DMS153 (cell line): ENCODE measurements at regions not wholly inside any gene's neighbourhood (a gene's known extent, or its start where the extent isn't known, plus 50 kb on each side); places are given as distances from the start of the nearest gene placed in this dataset.

Experiments
- DNase-seq: peaks from one replicate; lab custom pipeline; 2025; lab: John Stamatoyannopoulos, UW

DNA sequence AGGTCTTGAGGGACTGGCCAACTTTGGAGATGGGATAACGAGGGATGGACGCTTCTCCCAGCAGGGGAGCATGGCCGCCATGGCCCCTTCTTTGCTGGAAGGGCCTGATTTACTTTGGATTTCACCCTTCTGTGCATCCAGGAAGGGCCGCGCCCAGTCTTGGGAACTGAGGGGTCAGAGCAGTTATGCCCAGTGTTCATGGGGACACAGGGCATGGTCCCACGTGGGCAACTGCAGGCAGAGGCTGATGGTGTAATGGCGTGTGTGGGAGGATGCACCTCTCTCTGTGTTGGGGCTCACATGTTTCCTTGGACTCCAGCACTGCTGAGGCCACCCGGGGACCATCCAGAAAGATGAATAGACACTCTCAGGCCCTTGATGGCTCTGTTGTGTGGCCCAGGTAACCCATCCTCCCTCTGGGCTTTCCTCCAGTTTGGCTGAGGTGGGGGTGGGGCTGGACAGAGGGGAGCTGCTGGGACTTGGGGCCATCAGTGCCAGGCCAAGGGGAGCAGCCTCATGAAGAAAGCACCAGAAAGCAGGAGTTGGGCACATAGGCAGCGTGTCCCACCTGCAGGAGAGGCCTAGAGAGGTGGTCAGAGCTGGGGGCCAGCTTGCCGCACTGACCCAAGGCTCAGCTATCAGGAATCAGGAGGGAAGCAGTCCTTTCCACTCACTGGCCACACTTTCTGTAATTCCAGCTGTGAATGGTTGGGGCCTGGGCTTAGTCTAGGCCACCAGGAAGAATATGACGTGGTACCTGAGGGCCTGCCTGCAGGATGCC is 1033.9 kb downstream of the TBC1D22A start:
- DNase-seq = no peak

DNA sequence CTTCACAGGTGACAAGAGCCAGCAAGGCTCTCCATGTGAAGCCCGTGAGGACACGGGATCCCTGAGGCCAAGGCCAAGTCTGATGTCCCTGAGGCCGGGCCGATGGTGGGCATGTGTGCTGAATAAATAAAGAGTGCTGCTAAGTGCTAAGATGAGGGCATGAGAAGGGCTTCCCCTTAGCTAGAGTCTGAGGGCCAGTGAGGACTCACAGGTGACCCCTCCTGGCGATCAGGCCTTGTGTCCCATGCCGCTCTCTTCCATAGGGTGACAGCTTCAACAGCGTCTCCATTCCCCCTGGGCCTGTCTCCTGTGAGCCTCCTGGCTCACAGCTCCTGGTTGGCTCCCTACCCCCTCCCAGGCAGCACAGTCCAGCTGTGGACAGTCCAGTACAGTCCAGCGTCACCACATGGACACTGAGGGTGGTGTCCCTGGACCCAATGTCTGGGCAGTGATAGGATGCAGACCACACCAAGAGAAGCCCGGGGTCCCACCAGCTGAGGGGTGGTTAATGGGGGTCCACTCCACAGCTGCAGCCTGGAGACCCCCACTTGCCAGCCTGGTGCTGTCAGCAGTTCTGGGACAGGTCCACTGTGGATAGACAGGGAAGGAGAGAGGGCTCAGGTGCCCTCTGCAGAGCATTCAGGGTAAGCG is 1033.2 kb downstream of the TBC1D22A start:
- no peak for DNase-seq

DNA sequence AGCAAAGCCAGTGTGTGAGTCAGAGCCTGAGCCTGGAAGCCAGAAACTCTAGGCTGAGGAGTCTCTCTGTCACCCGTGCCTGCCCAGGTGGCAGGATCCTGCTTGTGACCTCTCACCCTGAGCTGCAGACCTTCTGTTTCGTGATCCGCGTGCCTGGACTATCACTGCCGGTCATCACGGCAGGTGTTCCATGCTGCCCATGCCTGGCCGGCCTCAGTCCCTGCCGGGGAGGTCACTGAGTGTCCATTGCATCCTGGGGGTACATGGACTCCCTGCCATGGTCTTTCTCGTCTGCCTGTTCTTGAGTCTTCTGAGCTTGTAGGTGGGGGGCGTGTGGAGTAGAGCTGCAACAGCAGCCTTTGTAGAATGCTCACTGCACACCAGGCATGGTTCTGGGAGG is 1032.4 kb downstream of the TBC1D22A start:
- DNase-seq = no peak

DNA sequence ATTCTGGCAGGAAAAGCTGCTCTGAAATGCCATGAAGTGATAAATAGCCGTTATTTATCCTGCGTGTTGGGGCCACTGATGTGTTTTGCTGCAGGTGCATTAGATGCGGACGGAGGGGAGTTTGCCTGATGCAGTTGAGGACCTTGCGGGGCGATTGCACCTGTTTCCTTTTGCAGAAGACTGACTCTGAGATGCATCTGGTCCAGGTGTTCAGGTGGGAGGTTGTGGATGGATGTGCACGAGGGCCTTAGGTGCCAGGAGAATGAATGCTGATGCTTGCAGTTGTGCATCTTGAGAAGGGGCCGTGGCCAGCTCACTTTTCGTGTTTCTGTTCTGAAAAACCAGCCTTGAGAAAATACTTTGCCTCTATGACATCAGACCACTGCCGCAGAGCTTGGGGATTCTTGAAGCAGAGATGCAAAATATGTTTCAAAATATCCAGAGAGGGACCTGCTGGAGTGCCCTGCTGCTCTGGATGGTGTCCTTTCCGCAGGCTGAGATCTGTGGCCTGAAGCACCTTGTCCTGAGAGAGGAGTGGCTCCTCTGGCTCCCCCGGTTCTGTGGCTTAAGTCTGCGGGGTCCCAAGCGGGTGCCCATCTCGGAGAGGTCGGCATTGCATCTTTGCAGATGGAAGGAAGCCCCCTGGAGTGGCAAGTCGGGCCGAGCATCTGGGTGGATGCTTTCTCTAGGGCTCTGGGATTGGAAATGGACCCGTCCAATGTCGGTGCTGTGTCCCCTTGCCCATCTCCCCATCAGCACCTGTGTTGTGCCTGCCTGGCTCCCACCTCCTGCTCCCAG is 1031.1 kb downstream of the TBC1D22A start:
- DNase-seq = no peak

DNA sequence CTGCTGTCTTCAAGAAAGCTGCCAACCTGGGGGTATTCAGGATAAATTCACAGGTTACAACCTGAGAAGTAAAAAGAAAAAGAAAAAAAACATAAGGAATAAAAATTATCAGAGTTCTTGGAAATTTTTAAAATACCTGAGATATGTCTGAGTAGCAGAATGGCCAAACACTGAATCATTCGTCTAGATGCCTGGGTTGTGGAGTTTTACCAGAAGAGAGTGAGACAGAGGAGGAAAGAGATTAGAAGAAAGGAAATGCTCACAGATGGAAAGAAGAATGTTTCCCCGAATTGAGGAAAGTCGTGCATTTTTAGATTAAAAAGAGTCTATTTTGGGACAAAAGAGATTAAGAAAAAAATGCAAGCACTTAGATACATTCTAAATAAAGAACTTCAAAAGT is 1026.7 kb downstream of the TBC1D22A start:
- DNase-seq = no peak

DNA sequence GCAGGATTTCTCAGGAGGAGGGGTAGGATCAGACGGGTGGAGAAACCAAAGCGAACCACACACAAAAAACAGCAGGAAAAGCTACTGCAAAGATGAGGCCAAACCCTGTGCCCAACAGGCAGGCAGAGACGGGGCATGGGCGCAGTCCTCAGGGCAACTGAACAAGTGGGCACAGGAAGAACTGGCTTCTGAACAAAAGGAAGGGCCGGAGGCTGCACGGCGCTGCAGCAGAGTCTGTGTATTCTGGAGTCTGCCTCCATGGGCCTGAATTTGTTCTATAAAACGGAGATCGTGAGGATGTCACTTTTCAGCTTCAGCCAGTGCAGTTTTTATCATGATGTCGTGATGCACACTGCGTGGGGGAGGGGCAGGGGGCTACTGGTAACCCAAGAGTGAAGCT is 1026.0 kb downstream of the TBC1D22A start:
- DNase-seq = no peak

DNA sequence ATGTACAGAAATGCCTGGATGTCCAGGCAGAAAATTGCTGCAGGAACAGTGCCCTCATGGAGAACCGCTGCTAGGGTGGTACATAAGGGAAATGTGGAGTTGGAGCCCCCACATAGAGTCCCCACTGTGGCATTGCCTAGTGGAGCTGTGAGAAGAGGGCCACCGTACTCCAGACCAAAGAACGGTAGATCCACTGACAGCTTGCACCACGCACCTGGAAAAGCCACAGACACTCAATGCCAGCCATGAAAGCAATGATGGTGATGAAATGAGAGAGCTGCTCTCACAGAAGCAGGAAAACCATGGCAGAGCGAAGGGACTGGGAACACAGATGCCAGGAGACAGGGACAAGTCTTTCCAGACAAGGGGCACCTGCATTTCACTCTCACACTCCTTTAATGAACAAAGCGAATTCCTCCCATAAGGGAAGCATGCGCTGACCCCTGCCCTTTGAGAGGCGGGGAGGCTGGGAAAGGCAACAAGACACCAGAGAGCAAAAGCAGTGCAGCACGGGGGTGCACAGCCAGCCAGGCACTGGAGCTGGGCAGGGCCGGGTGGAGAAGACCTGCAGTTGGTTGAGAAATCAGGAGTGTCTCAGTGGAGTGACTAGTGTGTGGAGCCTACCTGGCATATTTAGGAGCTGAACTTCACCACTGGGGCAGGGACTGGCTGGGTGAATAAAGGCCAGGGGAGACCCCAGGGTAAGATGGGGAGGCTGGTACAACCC is 1025.2 kb downstream of the TBC1D22A start:
- no peak for DNase-seq

DNA sequence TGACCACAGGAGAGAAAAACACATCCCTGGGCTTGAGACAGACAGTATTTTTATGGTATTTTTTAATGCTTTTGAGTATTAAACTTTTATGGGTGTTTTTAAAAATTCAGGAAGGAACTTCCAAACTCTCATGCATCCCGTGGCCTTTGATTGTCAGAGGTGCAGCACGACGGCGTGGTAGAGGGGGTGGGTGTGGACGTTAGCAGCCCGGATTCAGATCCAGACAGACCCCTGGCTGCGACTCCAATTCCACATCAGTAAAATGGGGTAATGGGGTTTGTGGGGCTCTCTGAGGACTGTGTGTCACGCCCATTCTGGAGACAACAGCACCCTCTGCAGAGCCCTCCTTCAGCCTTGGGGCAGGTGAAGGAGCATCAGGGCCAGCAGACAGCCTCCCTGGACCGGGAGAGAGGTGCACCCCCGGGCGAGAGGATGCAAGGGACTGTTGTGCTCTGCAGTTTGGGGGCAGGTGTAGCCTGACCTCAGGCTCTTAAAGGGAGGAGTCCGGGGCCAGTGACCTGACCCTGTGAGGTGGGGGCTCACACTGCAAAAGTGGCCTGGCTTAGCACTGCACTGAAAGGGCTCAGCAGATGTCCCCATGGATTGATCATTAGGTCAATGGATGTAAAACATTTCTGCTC is 1024.3 kb downstream of the TBC1D22A start:
- DNase-seq = no peak

DNA sequence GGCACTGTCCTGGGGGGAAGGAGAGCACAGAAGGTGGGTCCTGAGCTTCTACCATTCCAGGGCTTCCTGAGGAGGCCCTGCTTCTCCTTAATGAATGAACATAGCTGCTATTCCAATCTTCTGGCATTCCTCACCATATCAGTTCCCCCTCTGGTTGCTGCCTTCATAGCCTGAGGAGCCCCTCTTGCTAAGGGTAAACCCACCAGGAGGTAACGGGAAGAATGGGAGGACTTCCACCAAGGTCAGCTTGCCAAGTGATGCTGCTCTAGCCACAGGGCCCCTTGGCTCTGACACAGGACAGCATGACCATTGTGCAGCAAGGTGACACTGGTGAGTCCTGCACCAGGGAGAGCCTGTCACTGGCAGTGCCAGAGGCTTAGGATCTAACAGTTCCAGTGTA is 1022.5 kb downstream of the TBC1D22A start:
- DNase-seq = no peak

DNA sequence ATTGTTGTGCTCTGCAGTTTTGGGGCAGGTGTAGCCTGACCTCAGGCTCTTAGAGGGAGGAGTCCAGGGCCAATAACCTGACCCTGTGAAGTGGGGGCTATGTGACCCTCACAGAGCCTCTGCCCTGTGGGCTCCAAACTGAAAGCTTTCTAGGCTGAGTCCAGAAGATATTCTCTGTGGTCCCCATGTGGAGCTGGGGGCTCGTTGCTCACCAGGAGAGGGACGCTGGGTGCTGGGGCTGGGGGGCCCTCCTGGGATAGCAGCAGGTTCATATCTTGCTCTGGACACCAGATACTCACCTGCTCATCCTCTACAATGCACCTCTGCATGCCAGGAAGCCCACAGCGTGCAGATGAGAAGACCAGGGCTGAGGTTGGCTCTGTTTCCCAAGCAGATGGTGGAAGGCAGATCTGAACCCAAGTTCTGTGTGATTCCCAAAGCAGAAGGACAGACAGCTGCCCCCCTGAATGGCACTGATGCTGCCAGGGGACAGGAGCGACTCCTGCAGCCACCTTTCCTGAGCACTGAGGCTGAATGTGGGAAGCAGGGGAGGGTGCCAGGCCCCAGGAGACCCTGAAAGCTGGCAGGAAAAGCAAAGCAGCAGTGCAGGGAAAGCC is 1022.0 kb downstream of the TBC1D22A start:
- DNase-seq = no peak

DNA sequence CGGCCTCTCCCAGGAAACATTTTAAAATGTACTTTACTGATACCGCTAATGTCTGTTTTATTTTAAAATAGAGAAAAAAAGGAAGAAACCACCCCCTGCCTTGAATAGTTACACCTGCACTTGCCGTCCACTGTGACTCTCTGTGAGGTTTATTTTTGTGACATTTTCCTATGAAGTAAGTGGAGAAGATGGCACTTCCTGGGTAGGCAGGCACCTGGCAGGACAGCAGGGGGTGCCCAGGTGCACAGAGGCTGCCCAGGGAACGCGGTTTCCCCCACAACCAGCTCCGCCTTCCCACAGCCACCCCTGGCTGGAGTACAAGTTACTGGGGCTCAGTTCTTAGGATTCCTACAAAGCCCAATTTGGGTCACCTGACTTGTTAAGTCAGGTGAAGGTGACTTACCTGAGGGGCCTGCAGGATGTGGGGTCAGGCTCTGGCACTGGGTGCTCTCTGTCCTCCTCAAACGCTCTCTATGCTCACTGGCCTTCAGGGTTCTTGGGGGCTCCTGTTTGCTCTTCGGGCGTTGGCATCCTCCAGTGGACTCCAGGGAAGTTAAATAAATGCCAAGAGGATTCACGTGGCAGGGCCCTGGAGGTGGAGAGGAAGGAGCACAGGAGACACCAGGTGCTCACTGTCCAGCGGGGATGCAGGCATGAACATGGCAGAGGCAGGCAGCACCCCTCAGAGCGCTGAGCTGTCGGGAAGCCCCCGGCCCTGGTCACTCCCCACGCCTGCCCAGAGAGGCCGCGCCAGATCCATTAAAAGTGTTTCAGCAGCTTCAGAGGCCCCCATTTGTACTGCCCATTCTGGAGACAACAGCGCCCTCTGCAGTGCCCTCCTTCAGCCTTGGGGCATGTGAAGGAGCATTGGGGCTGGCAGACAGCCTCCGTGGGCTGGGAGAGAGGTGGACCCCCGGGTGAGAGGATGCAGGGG is 1021.2 kb downstream of the TBC1D22A start:
- no peak for DNase-seq

DNA sequence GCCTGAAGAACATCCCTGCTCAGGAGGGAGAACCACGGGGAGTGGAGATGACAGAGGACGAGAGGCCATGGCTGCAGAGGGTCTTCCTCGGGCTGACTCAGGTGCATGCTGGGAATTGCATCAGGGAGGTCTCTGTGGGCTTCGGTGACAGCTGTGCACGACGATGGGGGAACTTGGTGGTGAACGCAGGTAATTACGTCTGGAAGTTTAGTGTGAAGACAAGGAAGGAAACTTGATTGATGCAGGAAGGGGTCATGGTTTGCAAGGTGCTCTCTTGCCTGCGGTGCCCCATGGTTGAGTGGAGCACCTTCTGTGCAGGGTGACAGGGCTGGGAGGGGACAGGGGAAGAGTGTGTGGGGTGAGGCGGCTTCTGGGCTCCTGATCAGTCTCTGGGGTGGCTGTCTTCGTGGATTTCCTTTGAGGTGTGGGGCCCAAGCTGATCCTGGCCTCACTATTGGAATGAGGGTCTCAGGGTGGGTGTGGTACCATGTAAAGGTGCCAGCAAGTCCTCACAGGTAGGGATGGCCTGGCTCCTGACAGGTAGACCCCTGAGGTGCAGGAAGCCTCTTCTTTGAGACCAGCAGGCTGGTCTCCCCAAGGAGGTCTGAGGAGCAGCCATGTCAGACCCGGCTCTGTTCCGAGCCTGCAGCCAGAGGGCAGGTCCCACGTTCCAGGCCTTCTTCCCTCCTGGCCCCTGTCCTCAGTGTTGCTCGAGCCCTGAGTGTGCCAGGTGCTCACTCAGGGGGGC is 1020.1 kb downstream of the TBC1D22A start:
- DNase-seq = no peak

DNA sequence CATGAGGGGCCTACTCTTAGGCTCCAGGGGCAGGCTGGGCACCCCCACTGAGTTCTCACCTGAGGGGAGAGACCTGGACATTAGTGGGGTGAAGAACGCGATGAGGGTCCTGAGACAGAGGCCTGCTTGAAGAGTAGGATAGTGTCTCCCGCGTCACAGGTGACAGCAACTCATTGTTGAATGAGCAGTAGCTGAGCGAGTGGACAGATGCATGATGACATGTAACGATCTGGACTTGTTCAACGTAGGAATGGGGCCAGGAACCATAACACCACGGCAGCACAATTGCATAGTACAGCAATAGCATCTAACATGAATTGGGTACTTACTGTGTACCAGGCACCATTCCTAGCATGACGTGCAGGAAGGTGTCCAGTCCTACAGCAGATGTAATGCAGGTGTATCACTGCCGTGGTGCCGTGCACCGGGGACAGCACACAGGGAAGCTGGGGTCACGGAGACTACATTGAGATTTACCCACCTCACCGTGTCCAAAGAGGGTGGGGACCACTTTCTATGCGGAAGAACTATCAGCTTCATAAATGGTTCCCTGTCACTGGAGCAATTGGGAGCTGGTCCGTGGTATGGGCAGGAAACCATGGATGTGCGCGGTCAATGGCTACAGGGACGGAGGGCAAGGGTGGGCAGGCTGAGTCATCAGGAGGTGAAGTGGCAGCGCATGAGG is 1019.1 kb downstream of the TBC1D22A start:
- DNase-seq = no peak

DNA sequence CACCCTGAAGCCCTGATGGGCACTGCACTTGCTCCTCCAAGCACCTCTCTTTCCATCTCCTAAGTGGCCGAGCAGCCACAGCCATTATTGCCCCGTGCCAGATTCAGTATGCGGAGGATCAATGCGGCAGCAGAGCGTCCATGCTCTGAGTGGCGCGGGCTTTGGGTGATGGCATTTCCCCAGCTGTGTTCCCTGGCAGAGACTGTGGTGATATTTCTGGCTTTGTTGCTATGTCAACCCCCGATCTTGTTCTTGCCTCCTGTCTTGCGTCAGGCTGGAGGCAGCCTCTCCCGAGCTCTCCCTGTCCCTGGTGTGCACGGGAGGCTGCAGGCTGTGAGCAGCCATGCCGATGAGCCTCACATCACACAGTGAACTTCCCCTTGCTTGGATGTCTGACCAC is 1018.6 kb downstream of the TBC1D22A start:
- DNase-seq = no peak

DNA sequence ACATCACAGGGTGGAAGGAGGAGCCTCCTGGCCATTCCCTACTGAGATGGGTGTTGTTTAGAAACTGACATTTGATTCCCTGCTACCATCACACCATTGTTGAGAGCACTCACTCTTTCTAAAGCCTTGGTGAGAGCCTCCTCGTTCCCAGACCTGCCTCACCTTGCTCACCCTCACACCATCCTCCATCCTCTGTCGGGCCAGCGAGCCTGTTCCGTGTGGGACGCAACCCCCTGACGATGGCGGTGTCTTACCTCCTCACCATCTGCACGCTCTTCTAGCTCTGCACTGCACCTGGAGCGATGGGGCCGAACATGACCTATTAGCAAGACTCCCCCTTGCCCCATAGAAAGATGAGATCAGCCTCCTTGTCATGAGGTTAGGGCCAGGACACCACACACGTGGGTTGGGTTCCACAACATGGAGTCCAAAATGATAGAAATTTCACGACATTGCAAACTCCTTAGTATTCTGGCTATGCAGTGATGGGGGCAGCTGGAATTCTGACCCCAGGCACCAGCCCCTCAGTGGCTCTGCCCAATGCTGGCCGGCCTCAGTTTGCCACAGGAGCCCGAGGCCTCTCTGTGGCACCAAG is 1017.9 kb downstream of the TBC1D22A start:
- DNase-seq = no peak

DNA sequence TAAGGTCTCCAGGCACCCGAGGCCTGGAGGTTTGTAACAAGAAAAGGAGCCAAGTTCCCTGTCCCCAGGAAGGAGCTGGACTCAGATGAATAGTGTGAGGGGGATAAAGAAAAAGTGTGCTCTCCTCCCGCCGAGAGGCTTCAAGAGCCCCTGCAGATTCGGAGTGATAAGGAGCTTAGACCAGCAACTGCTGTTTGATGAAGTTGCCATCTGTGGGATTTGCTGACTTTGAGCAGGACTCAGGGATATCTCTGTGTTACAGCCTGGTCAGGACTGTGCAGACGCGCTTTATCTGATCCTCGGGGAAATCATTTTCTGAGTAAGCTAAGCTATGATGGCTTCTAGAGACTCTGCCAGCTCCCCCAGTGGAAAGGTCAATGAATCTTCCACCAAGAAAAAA is 1017.0 kb downstream of the TBC1D22A start:
- DNase-seq = no peak

DNA sequence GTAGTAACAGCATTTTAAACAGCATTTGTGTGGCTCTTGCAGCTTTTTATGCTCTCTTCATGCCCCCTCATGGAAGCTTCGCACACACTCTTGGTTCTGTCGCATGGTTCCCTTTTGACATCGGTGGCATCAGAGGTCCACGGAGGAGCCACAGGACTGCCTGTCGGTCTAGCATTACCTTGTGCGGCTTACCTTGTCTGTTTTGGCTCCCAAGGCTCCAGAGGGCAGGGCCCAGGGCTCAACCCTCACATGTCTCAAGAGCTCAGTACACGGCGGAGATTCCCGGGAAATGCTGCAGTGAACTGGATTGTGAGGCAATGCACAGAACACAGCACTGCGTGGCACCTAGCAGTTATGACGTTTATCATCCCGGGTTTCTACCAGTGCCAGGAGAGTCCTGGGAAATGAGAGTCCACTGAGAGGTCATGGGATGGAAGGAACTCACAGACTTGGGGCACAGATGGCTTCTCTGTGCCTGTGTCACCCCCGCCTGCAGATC is 1015.8 kb downstream of the TBC1D22A start:
- DNase-seq = no peak

DNA sequence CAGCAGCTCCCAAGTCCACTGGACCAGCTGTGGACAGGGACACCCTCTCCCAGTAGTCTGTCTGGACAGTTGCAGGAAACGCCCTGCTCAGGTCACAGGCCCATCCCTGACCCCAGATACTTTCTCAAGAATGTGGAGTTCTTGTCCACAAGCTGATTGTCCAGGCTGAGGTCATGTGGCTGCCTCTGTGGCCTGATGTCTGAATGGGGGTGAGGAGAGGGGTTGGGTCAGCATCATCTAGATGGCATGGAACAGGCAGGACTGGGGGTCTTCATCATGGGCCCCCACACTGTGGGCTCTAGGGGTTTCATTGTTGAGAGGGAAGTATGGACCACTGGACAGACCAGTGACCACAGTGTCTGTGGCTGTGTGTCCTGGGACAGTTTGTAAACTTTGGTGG is 1015.0 kb downstream of the TBC1D22A start:
- DNase-seq = no peak
